NCI-H1092 (cell line): ENCODE measurements at regions not wholly inside any gene's neighbourhood (a gene's known extent, or its start where the extent isn't known, plus 50 kb on each side); places are given as distances from the start of the nearest gene placed in this dataset.

ENCODE experiments used
- DNase-seq: peaks from one replicate; lab custom pipeline; 2025; lab: John Stamatoyannopoulos, UW

DNA sequence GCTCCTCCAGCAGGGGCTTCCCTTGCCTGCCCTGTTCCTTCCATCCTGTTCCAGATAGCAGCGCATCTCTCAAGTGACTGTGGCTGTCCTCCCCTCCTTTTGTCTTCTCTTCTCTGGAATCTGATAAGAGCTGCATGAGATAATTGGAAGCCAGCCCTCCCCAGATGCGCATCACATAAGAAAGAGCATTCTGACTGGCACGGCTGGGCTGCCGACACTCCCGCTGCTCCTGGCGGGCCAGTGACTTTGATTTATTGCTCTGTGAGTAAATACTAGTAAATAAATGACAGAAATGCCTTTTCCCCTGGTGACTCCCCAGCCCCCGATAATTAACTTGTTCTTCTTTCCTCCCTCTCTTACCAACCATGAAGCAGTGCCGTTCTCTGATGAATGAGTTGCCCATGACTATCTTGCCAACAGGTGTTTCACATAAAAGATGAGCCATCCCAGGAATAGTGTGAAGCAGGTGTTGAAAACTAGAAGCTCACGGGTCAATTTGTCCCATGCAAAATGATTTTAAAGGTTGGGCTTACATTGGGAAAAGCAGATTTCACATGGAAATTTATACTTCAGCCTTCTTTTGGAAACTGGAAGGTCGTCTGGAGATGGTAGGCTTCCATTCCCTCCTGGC, 212.3 kb downstream of the ERCC6L2 start:
- DNase-seq = no peak

- DNase-seq = no peak
These were observed 211.6 kb downstream of the ERCC6L2 start for GRCh38 chr9:96086936-96087571.

DNA sequence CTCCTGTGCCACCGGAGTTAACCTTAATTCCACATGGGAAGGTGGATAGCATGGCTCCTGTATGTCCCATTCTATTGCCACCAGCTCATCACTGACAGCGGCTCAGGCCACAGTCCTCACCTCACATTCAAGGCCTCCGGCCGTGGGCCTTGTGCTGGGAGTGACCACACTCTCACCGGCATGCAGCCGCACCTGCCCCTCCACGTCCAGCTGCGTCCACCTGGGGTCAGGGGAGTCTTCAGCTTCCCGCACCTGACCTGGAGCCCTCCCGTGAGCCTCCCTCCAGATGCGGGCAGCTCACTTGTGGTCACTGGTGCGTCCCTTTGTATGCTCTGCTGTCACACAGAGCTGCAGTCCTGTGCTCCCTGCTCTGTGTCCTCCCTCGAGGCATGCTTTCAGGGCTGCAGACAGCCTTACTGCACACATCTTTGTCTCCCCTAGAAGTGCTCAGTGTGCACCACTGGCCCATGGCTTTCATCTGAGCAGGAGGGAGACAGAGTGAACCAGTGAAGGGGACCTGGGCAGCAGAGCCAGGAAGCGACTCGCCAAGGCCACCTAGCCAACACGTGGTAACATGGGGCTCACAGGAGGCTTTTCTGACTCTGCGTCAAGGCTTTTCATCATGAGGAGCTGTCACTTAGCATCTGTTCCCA, 210.1 kb downstream of the ERCC6L2 start:
- DNase-seq = no peak

GRCh38 chr9:96084331-96084734, 208.8 kb downstream of the ERCC6L2 start:
- no peak for DNase-seq

DNA sequence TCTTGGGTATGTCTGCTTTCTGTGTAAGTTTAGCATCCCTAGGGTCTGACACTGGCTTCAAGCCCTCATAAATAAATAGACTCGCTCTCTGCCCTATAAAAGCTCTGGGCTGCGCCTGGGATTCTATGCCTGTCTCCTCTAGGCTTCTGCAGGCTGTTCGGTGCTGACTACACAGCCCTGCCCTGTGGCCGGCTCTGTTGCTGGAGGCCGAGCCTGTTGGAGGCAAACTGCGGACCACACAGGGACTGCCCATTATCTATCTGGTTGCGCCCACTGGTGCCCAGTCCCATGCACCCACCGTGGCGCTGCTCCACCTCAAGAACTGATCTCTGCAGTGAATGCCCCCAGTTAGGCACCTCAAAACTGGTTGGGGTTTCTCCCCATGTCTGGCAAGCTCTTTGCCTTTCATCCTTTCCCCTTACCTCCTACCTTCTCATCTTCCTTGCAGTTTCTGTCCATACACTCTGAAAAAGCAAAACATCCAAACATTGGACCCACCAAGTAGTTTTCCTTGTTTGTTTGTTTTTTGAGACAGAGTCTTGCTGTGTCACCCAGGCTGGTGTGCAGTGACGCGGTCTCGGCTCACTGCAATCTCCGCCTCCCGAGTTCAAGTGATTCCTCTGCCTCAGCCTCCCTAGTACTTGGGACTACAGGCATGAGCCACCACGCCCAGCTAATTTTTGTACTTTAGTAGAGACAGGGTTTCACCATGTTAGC, 207.2 kb downstream of the ERCC6L2 start:
- no peak for DNase-seq

DNA sequence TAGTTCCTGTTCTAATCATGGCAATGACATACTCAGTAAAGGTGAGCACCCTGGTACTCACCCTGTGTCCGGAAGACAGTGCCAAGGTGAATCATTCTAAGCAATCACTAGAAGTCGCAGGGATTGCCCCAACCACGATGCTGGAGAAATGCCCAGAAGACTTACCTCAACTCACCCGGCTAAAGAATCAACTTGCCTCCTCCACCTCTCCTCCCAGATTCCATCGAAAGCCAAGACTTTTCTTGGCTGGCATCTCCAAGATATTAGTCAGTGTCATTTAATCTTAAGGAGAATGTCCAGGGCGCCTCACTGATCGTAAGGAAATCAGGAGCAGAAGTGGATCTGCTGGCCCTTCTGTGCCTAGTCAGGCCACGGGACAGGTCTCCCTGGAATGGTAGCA, 204.9 kb downstream of the ERCC6L2 start:
- DNase-seq = no peak

- DNase-seq = no peak
These were observed 204.3 kb downstream of the ERCC6L2 start for GRCh38 chr9:96079779-96080178.

DNA sequence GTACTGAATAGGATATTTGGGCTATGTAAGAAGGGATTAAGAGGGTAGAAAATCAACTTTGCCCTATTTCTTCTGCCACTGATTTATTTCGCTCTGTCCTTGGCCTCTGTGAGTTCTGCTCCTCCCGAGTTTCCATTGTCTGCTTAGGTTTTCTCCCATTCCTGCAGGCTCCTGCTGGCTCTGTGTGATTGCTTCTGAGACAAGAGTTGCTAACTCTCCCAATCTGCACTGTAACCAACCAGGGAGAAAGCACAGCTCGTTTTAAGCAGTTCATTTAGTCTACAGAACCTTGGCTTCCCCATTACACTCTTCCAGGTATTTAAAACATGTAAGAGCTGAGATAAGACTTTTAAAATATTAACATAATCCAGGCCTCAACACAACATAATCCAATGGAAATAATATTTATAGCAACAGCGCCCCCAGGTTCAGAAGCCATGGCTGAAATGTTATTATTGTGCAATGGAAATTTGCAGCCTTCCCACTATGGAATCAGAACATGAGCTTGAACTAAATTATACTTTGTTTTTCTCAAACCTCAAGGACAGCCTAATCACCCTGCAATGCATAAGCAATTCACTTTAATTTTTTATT, 203.5 kb downstream of the ERCC6L2 start:
- no peak for DNase-seq

GRCh38 chr9:96075757-96076156, 200.3 kb downstream of the ERCC6L2 start:
- no peak for DNase-seq

DNA sequence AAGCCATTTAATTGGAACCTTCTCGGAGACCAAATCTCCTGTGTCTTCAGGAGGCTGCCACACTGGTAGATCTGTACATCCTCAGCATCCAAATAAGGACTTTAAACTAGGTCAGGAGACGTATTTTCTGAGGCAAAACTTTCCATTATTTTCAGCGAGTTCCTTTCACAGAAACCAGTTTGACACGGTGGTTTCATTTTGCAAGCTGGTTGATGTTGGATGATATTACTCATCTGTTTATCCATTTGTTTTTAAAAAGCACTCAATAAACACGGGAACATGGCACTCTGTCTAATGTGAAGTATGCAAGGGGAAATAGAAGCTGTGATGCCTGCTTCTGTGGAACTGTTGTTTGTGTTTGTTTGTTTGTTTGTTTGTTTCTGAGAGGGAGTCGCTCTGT, 199.6 kb downstream of the ERCC6L2 start:
- DNase-seq = no peak

DNA sequence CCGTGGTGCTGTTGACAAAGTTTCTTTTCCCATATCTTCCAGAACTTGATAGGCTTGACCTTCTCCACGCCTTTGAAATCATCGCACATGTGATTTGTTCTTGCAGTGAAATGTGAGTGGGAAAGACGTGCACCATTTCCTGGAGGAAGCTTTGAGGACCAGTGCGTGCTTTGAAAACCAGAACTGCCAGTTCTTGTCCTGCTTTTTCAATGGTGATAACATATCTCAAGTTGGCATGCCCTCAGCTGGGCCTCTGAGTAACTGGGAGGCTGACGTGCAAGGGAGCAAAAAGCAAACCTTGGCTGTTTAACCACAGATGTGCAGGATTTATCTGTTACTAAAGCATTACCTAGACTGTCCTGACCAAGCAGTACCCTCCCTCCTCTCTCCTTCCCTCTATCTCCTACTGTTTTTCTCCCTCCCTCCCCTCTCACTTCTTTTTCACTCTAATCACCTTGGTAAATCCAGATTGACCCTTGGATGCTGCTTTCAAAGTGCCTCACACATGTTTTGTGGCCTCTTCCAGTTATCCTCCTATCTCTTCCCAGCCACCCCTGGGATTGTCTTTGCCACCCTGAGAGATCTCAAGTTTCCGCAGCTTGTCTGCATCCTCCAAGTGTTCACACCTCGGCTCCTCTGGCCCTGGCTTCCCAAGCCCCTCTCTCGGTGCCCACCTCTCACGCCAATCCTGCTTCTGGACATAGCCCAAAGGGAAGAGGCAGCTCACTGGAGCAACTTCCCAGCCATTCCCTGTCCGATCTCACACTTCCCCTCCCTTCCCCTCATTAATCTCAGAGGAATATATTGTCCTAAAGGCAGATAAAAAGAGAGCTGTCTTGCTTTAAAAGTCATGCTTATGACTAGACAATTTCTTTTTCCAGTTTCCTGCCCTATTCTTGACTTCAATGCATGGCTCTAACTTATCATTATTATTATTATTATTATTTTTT, 198.3 kb downstream of the ERCC6L2 start:
- no peak for DNase-seq

DNA sequence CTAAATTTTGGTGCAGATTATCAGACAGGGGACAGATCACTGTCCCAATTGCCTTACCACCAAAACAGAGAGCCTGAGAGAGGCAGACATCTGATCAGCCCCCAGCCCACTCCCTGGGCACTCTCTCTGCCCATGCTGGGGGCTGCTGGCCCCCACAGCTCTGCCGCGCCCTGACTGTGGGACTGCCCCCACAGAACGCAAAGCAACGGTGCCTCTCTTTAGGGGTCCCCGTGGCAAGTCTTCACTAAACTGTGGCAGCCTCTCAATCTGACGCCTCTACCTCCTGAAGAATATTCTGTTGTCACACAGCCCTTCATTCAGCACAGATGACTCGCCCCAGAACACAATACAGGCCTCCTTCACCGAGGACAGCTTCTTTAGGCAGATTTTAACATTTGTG, 197.4 kb downstream of the ERCC6L2 start:
- no peak for DNase-seq

DNA sequence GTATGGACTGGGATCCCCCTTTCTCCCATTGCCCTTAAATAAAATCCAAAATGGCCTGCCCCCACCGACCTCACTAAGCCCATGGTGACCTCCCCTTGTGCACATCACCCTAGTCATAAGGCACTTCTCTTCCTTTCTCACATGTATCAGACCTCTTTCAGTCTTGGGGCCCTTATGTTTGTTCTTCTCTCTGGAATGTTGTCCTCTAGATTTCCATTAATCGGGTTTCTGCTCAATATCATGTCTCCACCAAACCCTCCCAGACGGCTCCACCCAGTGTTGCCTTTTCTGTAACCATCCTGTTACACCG, 196.3 kb downstream of the ERCC6L2 start:
- DNase-seq = no peak

- no peak for DNase-seq
These were observed 195.8 kb downstream of the ERCC6L2 start for GRCh38 chr9:96071076-96071814.

GRCh38 chr9:96069629-96070220, 194.2 kb downstream of the ERCC6L2 start:
- DNase-seq = no peak

DNA sequence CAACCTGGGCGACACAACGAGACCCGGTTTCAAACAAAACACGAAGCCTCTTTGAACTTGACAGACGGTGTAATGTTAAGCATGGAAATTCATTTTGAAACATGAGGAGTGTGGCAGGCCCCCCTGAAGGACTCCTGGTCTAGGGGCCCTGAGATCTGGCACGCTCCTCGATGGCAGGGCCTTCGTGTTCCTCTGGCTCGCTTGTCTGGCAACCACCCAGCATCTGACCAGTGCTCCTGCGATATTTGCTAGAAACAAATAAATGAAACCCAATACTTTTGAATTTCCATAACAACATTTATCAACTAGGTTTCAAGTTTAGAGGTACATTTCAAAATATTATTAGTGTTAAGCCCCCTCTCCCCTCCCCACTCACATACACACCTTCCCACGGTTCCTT, 193.0 kb downstream of the ERCC6L2 start:
- peak; percentile 29 for DNase-seq

DNA sequence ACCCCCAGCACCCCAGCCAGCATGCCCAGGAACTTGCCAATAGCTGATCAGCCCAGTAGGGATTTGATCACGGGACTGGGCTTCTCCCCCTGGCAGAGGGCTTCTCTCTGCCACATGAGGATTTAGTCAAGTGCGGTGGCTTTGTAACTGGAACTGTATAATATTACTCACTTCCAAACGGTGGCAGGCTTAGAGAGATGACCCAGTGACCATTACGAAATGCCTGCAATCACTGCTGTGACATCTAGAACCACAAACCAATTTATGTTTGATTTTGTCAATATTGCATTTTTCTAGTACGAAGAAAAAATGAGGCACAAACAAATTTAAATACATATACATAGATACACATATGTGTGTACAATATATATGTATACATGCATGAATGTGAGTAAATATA, 192.1 kb downstream of the ERCC6L2 start:
- DNase-seq = no peak

GRCh38 chr9:96067004-96067403, 191.5 kb downstream of the ERCC6L2 start:
- no peak for DNase-seq

- DNase-seq = no peak
These were observed 190.2 kb downstream of the ERCC6L2 start for GRCh38 chr9:96065482-96066251.
